Endothelial cell of hepatic sinusoid (primary cell): ENCODE measurements at regions not wholly inside any gene's neighbourhood (a gene's known extent, or its start where the extent isn't known, plus 50 kb on each side); places are given as distances from the start of the nearest gene placed in this dataset.

Source experiments
- in situ Hi-C: cut with HindIII; loops from 2 replicates; pipeline ENCODE4 v1.10.0; 2017; ENCODE audit warnings: low sequenced_read_pairs

GRCh38 chr2:198453866-198454265, 649.5 kb downstream of the PLCL1 start:
- in situ Hi-C loops = no loop called here

GRCh38 chr2:198452327-198452726, 647.9 kb downstream of the PLCL1 start:
- in situ Hi-C loops = no loop called here

- in situ Hi-C loops = no loop called here
Measured at GRCh38 chr2:198448789-198449188, 644.4 kb downstream of the PLCL1 start.

GRCh38 chr2:198444800-198445287, 640.5 kb downstream of the PLCL1 start:
- in situ Hi-C loops = no loop called here

GRCh38 chr2:198441901-198442300, 637.5 kb downstream of the PLCL1 start:
- in situ Hi-C loops = no loop called here

- in situ Hi-C loops = no loop called here
Measured at GRCh38 chr2:198441246-198441645, 636.9 kb downstream of the PLCL1 start.

- in situ Hi-C loops = no loop called here
Measured at GRCh38 chr2:198440833-198441232, 636.4 kb downstream of the PLCL1 start.

GRCh38 chr2:198438331-198438730, 633.9 kb downstream of the PLCL1 start:
- in situ Hi-C loops = no loop called here

GRCh38 chr2:198424112-198424511, 619.7 kb downstream of the PLCL1 start:
- in situ Hi-C loops = no loop called here

GRCh38 chr2:198417836-198418235, 613.4 kb downstream of the PLCL1 start:
- in situ Hi-C loops = no loop called here

- in situ Hi-C loops = no loop called here
Measured at GRCh38 chr2:198414976-198415375, 610.6 kb downstream of the PLCL1 start.

GRCh38 chr2:198411936-198412335, 607.5 kb downstream of the PLCL1 start:
- in situ Hi-C loops = no loop called here

GRCh38 chr2:198408171-198408570, 603.8 kb downstream of the PLCL1 start:
- in situ Hi-C loops = no loop called here

- in situ Hi-C loops = no loop called here
Measured at GRCh38 chr2:198405311-198405710, 600.9 kb downstream of the PLCL1 start.

- in situ Hi-C loops = no loop called here
Measured at GRCh38 chr2:198401644-198402043, 597.3 kb downstream of the PLCL1 start.

GRCh38 chr2:198400999-198401398, 596.6 kb downstream of the PLCL1 start:
- in situ Hi-C loops = no loop called here

- in situ Hi-C loops = no loop called here
Measured at GRCh38 chr2:198394208-198394607, 589.8 kb downstream of the PLCL1 start.

GRCh38 chr2:198390670-198391069, 586.3 kb downstream of the PLCL1 start:
- in situ Hi-C loops = no loop called here

GRCh38 chr2:198387677-198388076, 583.3 kb downstream of the PLCL1 start:
- in situ Hi-C loops = no loop called here

GRCh38 chr2:198385856-198386255, 581.5 kb downstream of the PLCL1 start:
- in situ Hi-C loops = no loop called here

- in situ Hi-C loops = no loop called here
Measured at GRCh38 chr2:198385326-198385725, 580.9 kb downstream of the PLCL1 start.

- in situ Hi-C loops = no loop called here
Measured at GRCh38 chr2:198383392-198383791, 579.0 kb downstream of the PLCL1 start.

GRCh38 chr2:198382811-198383210, 578.4 kb downstream of the PLCL1 start:
- in situ Hi-C loops = no loop called here

- in situ Hi-C loops = no loop called here
Measured at GRCh38 chr2:198376677-198377076, 572.3 kb downstream of the PLCL1 start.
